H9 (cell line): ENCODE measurements at regions not wholly inside any gene's neighbourhood (a gene's known extent, or its start where the extent isn't known, plus 50 kb on each side); places are given as distances from the start of the nearest gene placed in this dataset.

Experiments used
- DNase-seq: peaks from one replicate; pipeline ENCODE4 v3.0.0-alpha.2; 2017
- H2AFZ ChIP-seq: one replicate; pipeline ENCODE4 v1.6.1; 2013; ENCODE audit warnings: mild to moderate bottlenecking, low read length, control low read depth, moderate library complexity
- H2AK5ac ChIP-seq: 2 replicates; pipeline ENCODE4 v1.6.1; 2013; ENCODE audit warnings: low read length, control low read depth, mixed read lengths; ENCODE audit not compliant: insufficient read length
- H2BK120ac ChIP-seq: one replicate; pipeline ENCODE4 v1.6.1; 2013; ENCODE audit warnings: low read depth, mild to moderate bottlenecking, low read length, control low read depth, inconsistent platforms; ENCODE audit not compliant: poor library complexity, severe bottlenecking
- H2BK12ac ChIP-seq: 2 replicates; pipeline ENCODE4 v1.6.1; 2013; ENCODE audit warnings: low read length, control low read depth, mixed read lengths, low read depth; ENCODE audit not compliant: insufficient read length
- H2BK15ac ChIP-seq: 2 replicates; pipeline ENCODE4 v1.6.1; 2013; ENCODE audit warnings: low read depth, low read length, control low read depth
- H2BK20ac ChIP-seq: one replicate; pipeline ENCODE4 v1.6.1; 2013; ENCODE audit warnings: low read depth, mild to moderate bottlenecking, low read length, control low read depth, inconsistent platforms; ENCODE audit not compliant: poor library complexity, severe bottlenecking
- H2BK5ac ChIP-seq: 2 replicates; pipeline ENCODE4 v1.6.1; 2013; ENCODE audit warnings: low read length, control low read depth, mixed read lengths; ENCODE audit not compliant: insufficient read length
- H3K14ac ChIP-seq: 2 replicates; pipeline ENCODE4 v1.6.1; 2013; ENCODE audit warnings: low read length, control low read depth; ENCODE audit not compliant: insufficient read depth
- H3K18ac ChIP-seq: 2 replicates; pipeline ENCODE4 v1.6.1; 2013; ENCODE audit warnings: low read depth, mild to moderate bottlenecking, mixed read lengths, low read length, control low read depth; ENCODE audit not compliant: insufficient read length
- H3K23ac ChIP-seq: 2 replicates; pipeline ENCODE4 v1.6.1; 2013; ENCODE audit warnings: low read length, control low read depth, mixed read lengths, low read depth; ENCODE audit not compliant: insufficient read length
- H3K23me2 ChIP-seq: 2 replicates; pipeline ENCODE4 v1.6.1; 2013; ENCODE audit warnings: low read depth, mild to moderate bottlenecking, mixed read lengths, low read length, control low read depth; ENCODE audit not compliant: insufficient read length, poor library complexity, severe bottlenecking
- H3K27ac ChIP-seq: 2 replicates; pipeline ENCODE4 v1.5.1; 2013; ENCODE audit warnings: low read length, control low read depth, mixed read lengths, low read depth; ENCODE audit not compliant: insufficient read length
- H3K27me3 ChIP-seq: 2 replicates; pipeline ENCODE4 v1.6.1; 2013; ENCODE audit warnings: low read length, control low read depth, inconsistent platforms; ENCODE audit not compliant: insufficient read depth
- H3K4ac ChIP-seq: 2 replicates; pipeline ENCODE4 v1.6.1; 2013; ENCODE audit warnings: low read depth, mild to moderate bottlenecking, control low read depth, inconsistent platforms, low read length, moderate library complexity
- H3K4me1 ChIP-seq: 2 replicates; pipeline ENCODE4 v1.6.1; 2013; ENCODE audit warnings: low read length, control low read depth, inconsistent platforms; ENCODE audit not compliant: insufficient read depth
- H3K4me2 ChIP-seq: 2 replicates; pipeline ENCODE4 v1.6.1; 2013; ENCODE audit warnings: low read length, control low read depth, mixed read lengths; ENCODE audit not compliant: insufficient read length, insufficient read depth
- H3K56ac ChIP-seq: 2 replicates; pipeline ENCODE4 v1.6.1; 2013; ENCODE audit warnings: low read depth, mild to moderate bottlenecking, mixed read lengths, low read length, control low read depth; ENCODE audit not compliant: insufficient read length
- H3K79me1 ChIP-seq: 2 replicates; pipeline ENCODE4 v1.6.1; 2013; ENCODE audit warnings: low read depth, mild to moderate bottlenecking, moderate library complexity, low read length, control low read depth, inconsistent platforms; ENCODE audit not compliant: insufficient read depth, poor library complexity, severe bottlenecking
- H3K79me2 ChIP-seq: 2 replicates; pipeline ENCODE4 v1.6.1; 2013; ENCODE audit warnings: low read length, control low read depth, inconsistent platforms; ENCODE audit not compliant: insufficient read depth
- H3K9ac ChIP-seq: 2 replicates; pipeline ENCODE4 v1.6.1; 2013; ENCODE audit warnings: low read length, control low read depth, mixed read lengths; ENCODE audit not compliant: insufficient read length; ENCODE audit errors: extremely low read depth
- H3K9me3 ChIP-seq: one replicate; pipeline ENCODE4 v1.6.1; 2013; ENCODE audit warnings: low read depth, low read length, inconsistent platforms; ENCODE audit not compliant: control insufficient read depth
- H3T11ph ChIP-seq: one replicate; pipeline ENCODE4 v1.6.1; 2013; ENCODE audit warnings: mild to moderate bottlenecking, low read length, control low read depth, inconsistent platforms
- H4K20me1 ChIP-seq: one replicate; pipeline ENCODE4 v1.6.1; 2013; ENCODE audit not compliant: control insufficient read depth, insufficient read length, insufficient read depth
- H4K5ac ChIP-seq: 2 replicates; pipeline ENCODE4 v1.6.1; 2013; ENCODE audit warnings: low read depth, mild to moderate bottlenecking, mixed read lengths, low read length, control low read depth; ENCODE audit not compliant: insufficient read length
- H4K8ac ChIP-seq: replicated peaks from 2 replicates; pipeline ENCODE4 v1.6.1; 2013; ENCODE audit warnings: low read length, control low read depth, mixed read lengths, low read depth; ENCODE audit not compliant: insufficient read length
- H4K91ac ChIP-seq: 2 replicates; pipeline ENCODE4 v1.6.1; 2013; ENCODE audit warnings: low read depth, mild to moderate bottlenecking, moderate library complexity, mixed read lengths, low read length, control low read depth; ENCODE audit not compliant: insufficient read length
- H3K27ac Mint-ChIP-seq, 3 experiments: 2 replicates in 2 of 3; 3 replicates in 1 of 3; pipeline ENCODE4 v1.8.0; 2020 to 2021; ENCODE audit warnings: mixed read lengths in 3 of 3, mild to moderate bottlenecking in 1 of 3, moderate library complexity in 1 of 3
- H3K27me3 Mint-ChIP-seq: 2 replicates; pipeline ENCODE4 v1.8.0; 2021; ENCODE audit warnings: low read depth, mild to moderate bottlenecking, moderate library complexity, mixed read lengths
- H3K36me3 Mint-ChIP-seq, 3 experiments: 2 replicates in 2 of 3; 3 replicates in 1 of 3; pipeline ENCODE4 v1.8.0; 2020 to 2021; ENCODE audit warnings: low read depth in 3 of 3, mixed read lengths in 3 of 3; ENCODE audit not compliant: insufficient read depth in 1 of 3
- H3K4me1 Mint-ChIP-seq, 2 experiments: 2 replicates each; pipeline ENCODE4 v1.8.0; 2020; ENCODE audit warnings: mixed read lengths in 2 of 2
- H3K4me3 Mint-ChIP-seq, 2 experiments: 2 replicates in 1 of 2; 3 replicates in 1 of 2; pipeline ENCODE4 v1.8.0; 2020 to 2021; ENCODE audit warnings: mild to moderate bottlenecking in 2 of 2, mixed read lengths in 2 of 2, moderate library complexity in 1 of 2
- H3K9me3 Mint-ChIP-seq, 2 experiments: 2 replicates in 1 of 2; 3 replicates in 1 of 2; pipeline ENCODE4 v1.8.0; 2020; ENCODE audit warnings: mild to moderate bottlenecking in 2 of 2, mixed read lengths in 2 of 2, moderate library complexity in 1 of 2
- CTCF ChIP-seq: fragments of 200-600 bp; sonication (generic); conservative IDR thresholded peaks from 3 replicates; pipeline ENCODE4 v1.8.0; 2021; ENCODE audit warnings: antibody characterized with exemption, mild to moderate bottlenecking
- WGBS: extraction: QIAGEN DNeasy Blood & Tissue Kit; methylation state at CpG from one replicate; pipeline ENCODE4 v1.1.7; 2013; ENCODE audit warnings: missing lambda C conversion rate, low lambda C conversion rate, mixed read lengths; ENCODE audit not compliant: insufficient read length; ENCODE audit errors: extremely low coverage; 5-methylcytosine and 5-hydroxymethylcytosine counted together

GRCh38 chr13:40352802-40353562 lies 313.5 kb downstream of the FOXO1 start:
- Histone ChIP-seq H3K14ac (no peak overlapping the region), H3K9me3 (no peaks in the 10 kb centered on the region), H3K4me2 (no peak overlapping the region), H3T11ph (no peak overlapping the region), H3K23ac (no peak overlapping the region), H2BK12ac (no peak overlapping the region), H4K8ac (no peak overlapping the region), H2BK120ac (no peak overlapping the region), H3K9ac (no peak overlapping the region), H3K18ac (no peak overlapping the region), H3K79me1 (no peaks in the 10 kb centered on the region), H3K23me2 (no peaks in the 10 kb centered on the region), H3K4me1 (peaks cover 10% of the 10 kb centered on the region), H2BK20ac (no peak overlapping the region), H3K79me2 (no peaks in the 10 kb centered on the region), H4K20me1 (no peaks in the 10 kb centered on the region), H2AK5ac (no peak overlapping the region), H4K5ac (no peak overlapping the region), H3K4ac (no peak overlapping the region), H3K56ac (no peak overlapping the region), H2AFZ (no peak overlapping the region), H3K27ac (no peak overlapping the region), H3K27me3 (no peaks in the 10 kb centered on the region), H4K91ac (no peak overlapping the region), H2BK5ac (no peak overlapping the region), H2BK15ac (no peak overlapping the region)
- no peak for TF ChIP-seq CTCF
- 100% methylated on average over 2 of the region's 6 CpGs for WGBS
- DNase-seq: no peak
- Mint-ChIP-seq H3K27me3 (peaks cover 35% of the 10 kb centered on the region), H3K27ac (no peak overlapping the region; a peak in 2 of 7 replicates), H3K4me1 (peaks cover 50 to 56% of the 10 kb centered on the region in 2 experiments), H3K9me3 (no peaks in the 10 kb centered on the region), H3K36me3 (no peaks in the 10 kb centered on the region; a peak in 2 of 7 replicates), H3K4me3 (no peak overlapping the region)
